BJ (cell line): ENCODE measurements at regions not wholly inside any gene's neighbourhood (a gene's known extent, or its start where the extent isn't known, plus 50 kb on each side); places are given as distances from the start of the nearest gene placed in this dataset.

ENCODE experiments used
- CTCF ChIA-PET: fragments of 350-600 bp; formaldehyde crosslinking; extraction: SDS; loops from one replicate; lab custom pipeline; 2021; ENCODE audit warnings: antibody characterized with exemption, inconsistent platforms; lab: Yijun Ruan, JAX
- POLR2A ChIA-PET: fragments of 300-600 bp; sonication (Branson Sonifier 250); formaldehyde crosslinking; extraction: SDS; loops from one replicate; lab custom pipeline; 2021; ENCODE audit warnings: antibody characterized with exemption; lab: Charles Lee
- DNase-seq: peaks from one replicate; pipeline ENCODE4 v3.0.0-alpha.2; 2011; ENCODE audit warnings: low read depth
- H3K27me3 ChIP-seq: 2 replicates; pipeline ENCODE4 v1.6.0; 2011; ENCODE audit warnings: low read length; ENCODE audit not compliant: control insufficient read depth, insufficient read depth
- H3K36me3 ChIP-seq: 2 replicates; pipeline ENCODE4 v1.5.1; 2011; ENCODE audit warnings: low read length; ENCODE audit not compliant: control insufficient read depth, insufficient read depth
- H3K4me3 ChIP-seq: 2 replicates; pipeline ENCODE4 v1.5.1; 2011; ENCODE audit warnings: low read depth, mild to moderate bottlenecking, control low read depth, low read length
- CTCF ChIP-seq: IDR thresholded peaks from 2 replicates; pipeline ENCODE4 v1.5.1; 2011; ENCODE audit warnings: low read depth, mild to moderate bottlenecking, control low read depth, inconsistent platforms, low read length, moderate library complexity; ENCODE audit not compliant: insufficient read depth

- CTCF ChIA-PET, result interaction anchor here (0.8 to 1.6 kb wide), 2 partner anchors 8 to 1540 kb away, joined by 3 to 4 read pairs; no protein-coding TSS in a partner anchor
- no peak for TF ChIP-seq CTCF
- H3K4me3 ChIP-seq, result no peak overlapping the region
- H3K36me3 ChIP-seq, result no peaks in the 10 kb centered on the region
- no peak for DNase-seq
- peaks cover 2% of the 10 kb centered on the region; the same call in 1 of the 2 replicates for H3K27me3 ChIP-seq
- POLR2A ChIA-PET, result no interaction called here
Observed at GRCh38 chr5:154107010-154107409, 68.2 kb downstream of the MFAP3 start.

GRCh38 chr5:154107756-154108155 is 69.0 kb downstream of the MFAP3 start:
- ChIA-PET CTCF (interaction anchor here (1.6 kb wide), 1 partner anchor 9 kb away, joined by 4 read pairs; no protein-coding TSS in a partner anchor), POLR2A (no interaction called here)
- TF ChIP-seq CTCF, result no peak
- Histone ChIP-seq H3K27me3 (peaks cover 2% of the 10 kb centered on the region; the same call in 1 of the 2 replicates), H3K4me3 (no peak overlapping the region), H3K36me3 (no peaks in the 10 kb centered on the region)
- no peak for DNase-seq

GRCh38 chr5:154109416-154110106 is 70.8 kb downstream of the MFAP3 start:
- ChIA-PET POLR2A (no interaction called here), CTCF (no interaction called here)
- no peak for DNase-seq
- peaks cover 3% of the 10 kb centered on the region for H3K27me3 ChIP-seq
- TF ChIP-seq CTCF, result no peak
- no peaks in the 10 kb centered on the region for H3K36me3 ChIP-seq
- H3K4me3 ChIP-seq, result no peak overlapping the region

GRCh38 chr5:154110107-154110453 is 71.3 kb downstream of the MFAP3 start:
- Histone ChIP-seq H3K36me3 (no peaks in the 10 kb centered on the region), H3K4me3 (no peak overlapping the region), H3K27me3 (peaks cover 3% of the 10 kb centered on the region)
- POLR2A ChIA-PET, result no interaction called here
- TF ChIP-seq CTCF, result no peak
- no peak for DNase-seq
- CTCF ChIA-PET, result no interaction called here

- Histone ChIP-seq H3K27me3 (peaks cover 3% of the 10 kb centered on the region), H3K4me3 (no peak overlapping the region), H3K36me3 (no peaks in the 10 kb centered on the region)
- TF ChIP-seq CTCF, result no peak
- no peak for DNase-seq
- ChIA-PET CTCF (no interaction called here), POLR2A (no interaction called here)
Observed at GRCh38 chr5:154110716-154111115, 71.9 kb downstream of the MFAP3 start.
